Esophagus (tissue), 2 donors: ENCODE measurements at regions not wholly inside any gene's neighbourhood (a gene's known extent, or its start where the extent isn't known, plus 50 kb on each side); places are given as distances from the start of the nearest gene placed in this dataset.

ENCODE experiments used
- H3K27ac ChIP-seq, 2 donors: one replicate each; pipeline ENCODE4 v1.5.1; 2013; ENCODE audit warnings: low read depth in 2 of 2, mild to moderate bottlenecking in 2 of 2, inconsistent platforms in 1 of 2, low read length in 1 of 2, moderate library complexity in 1 of 2
- H3K27me3 ChIP-seq, 2 donors: one replicate each; pipeline ENCODE4 v1.6.1; 2013; ENCODE audit warnings: low read length in 2 of 2, control low read depth in 1 of 2, mild to moderate bottlenecking in 1 of 2; ENCODE audit not compliant: insufficient read depth in 2 of 2, control insufficient read depth in 1 of 2
- H3K36me3 ChIP-seq, 2 donors: one replicate each; pipeline ENCODE4 v1.6.1; 2013; ENCODE audit warnings: low read length in 1 of 2; ENCODE audit not compliant: control insufficient read depth in 2 of 2, insufficient read depth in 2 of 2
- H3K4me1 ChIP-seq, 2 donors: one replicate each; pipeline ENCODE4 v1.6.1; 2013; ENCODE audit warnings: low read length in 1 of 2; ENCODE audit not compliant: control insufficient read depth in 2 of 2, insufficient read depth in 2 of 2
- H3K4me3 ChIP-seq, 2 donors: one replicate each; pipeline ENCODE4 v1.5.1; 2013; ENCODE audit warnings: low read length in 2 of 2, mild to moderate bottlenecking in 2 of 2, low read depth in 1 of 2, moderate library complexity in 1 of 2
- H3K9me3 ChIP-seq, 2 donors: one replicate each; pipeline ENCODE4 v1.6.1; 2013; ENCODE audit warnings: mild to moderate bottlenecking in 2 of 2, low read depth in 1 of 2, low read length in 1 of 2, moderate library complexity in 1 of 2; ENCODE audit not compliant: control insufficient read depth in 2 of 2, insufficient read depth in 1 of 2
- WGBS, 2 donors: extraction: QIAGEN DNeasy Blood & Tissue Kit; methylation state at CpG; one replicate each; pipeline ENCODE4 v1.1.7; 2013; 5-methylcytosine and 5-hydroxymethylcytosine counted together
- donor health status: healthy with polysubstance abuse.
- donor health status: Bipolar disorder and iron deficiency.

- Histone ChIP-seq H3K4me3 (no peak overlapping the region), H3K9me3 (no peaks in the 10 kb centered on the region), H3K27ac (no peak overlapping the region), H3K36me3 (no peaks in the 10 kb centered on the region), H3K27me3 (no peaks in the 10 kb centered on the region), H3K4me1 (no peaks in the 10 kb centered on the region)
- WGBS, 2 donors = 94 to 96% methylated on average over 2 of the region's 2 CpGs
These were observed 325.2 kb upstream of the SLITRK1 start for GRCh38 chr13:84207509-84207908.

DNA sequence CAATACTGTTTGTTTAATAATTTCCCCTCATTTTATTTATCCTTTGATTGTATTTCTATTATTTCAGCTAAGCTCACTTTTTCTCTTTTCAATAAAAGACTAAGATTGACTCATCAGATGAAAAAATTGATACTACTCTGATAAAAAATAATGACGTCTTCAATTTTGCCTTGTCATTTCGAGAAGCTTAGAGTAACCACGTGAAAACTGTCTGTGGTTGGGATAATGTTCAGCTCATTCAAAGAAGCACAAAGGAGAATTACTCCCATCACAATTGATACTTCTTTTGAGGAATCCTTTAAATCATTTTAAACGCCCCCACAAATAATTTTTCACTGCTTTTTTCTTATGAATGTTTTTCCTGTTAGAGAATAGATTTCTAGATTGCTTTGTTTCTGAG, 318.7 kb upstream of the SLITRK1 start:
- no peaks in the 10 kb centered on the region for H3K36me3 ChIP-seq
- WGBS, 2 donors = 58 to 59% methylated on average over 4 of the region's 4 CpGs
- H3K27me3 ChIP-seq = no peaks in the 10 kb centered on the region
- H3K4me1 ChIP-seq = no peaks in the 10 kb centered on the region
- H3K9me3 ChIP-seq = no peaks in the 10 kb centered on the region
- H3K4me3 ChIP-seq = no peak overlapping the region
- no peak overlapping the region for H3K27ac ChIP-seq

DNA sequence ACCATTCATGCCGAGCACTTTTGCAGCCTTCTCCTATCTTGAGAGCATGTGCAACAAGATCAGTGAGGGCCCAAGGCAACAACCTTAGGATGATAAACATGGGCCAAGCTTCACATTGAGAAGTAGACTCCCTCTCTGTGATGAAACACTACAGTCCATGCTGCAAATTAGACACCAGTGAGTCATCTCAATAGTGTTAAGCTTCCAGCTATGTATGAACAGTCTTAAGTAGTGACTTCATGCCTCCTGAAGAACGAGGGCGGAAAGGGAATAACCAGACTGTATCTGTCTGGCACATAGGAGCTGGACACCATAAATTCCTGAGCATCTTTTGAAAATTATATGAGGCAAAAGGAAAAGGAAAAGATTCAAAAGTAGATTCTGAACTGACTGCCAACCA, 309.9 kb upstream of the SLITRK1 start:
- Histone ChIP-seq H3K27ac (no peak overlapping the region), H3K36me3 (no peaks in the 10 kb centered on the region), H3K4me3 (no peak overlapping the region), H3K9me3 (no peaks in the 10 kb centered on the region), H3K4me1 (no peaks in the 10 kb centered on the region), H3K27me3 (no peaks in the 10 kb centered on the region)
- WGBS, 2 donors = 72 to 87% methylated on average over 3 of the region's 3 CpGs

- no peaks in the 10 kb centered on the region for H3K27me3 ChIP-seq
- no peaks in the 10 kb centered on the region for H3K4me1 ChIP-seq
- no peak overlapping the region for H3K27ac ChIP-seq
- no peak overlapping the region for H3K4me3 ChIP-seq
- H3K36me3 ChIP-seq = no peaks in the 10 kb centered on the region
- H3K9me3 ChIP-seq = no peaks in the 10 kb centered on the region
- 64 to 65% methylated on average over 4 of the region's 4 CpGs for WGBS, 2 donors
These were observed 308.9 kb upstream of the SLITRK1 start for GRCh38 chr13:84191139-84191538.

DNA sequence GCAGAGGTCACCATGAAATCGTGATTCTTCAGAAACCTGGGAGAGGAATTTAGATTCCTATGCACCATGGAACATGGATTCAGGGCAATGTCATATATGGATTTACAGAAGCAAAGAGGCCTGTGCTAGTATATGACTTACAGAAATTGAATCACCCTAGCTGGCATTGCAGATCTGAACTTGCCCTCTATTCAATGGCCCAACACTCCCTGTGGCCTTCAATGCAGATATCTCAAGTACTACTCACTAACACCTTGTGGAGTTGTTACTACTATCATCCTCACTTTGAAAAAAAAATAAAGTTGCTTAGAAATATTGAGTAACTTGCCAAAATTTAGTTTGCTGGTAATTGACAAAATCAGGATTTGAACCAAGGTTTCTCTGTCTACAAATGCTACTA, 305.4 kb upstream of the SLITRK1 start:
- Histone ChIP-seq H3K27me3 (no peaks in the 10 kb centered on the region), H3K4me1 (no peaks in the 10 kb centered on the region), H3K4me3 (no peak overlapping the region), H3K27ac (no peak overlapping the region), H3K9me3 (no peaks in the 10 kb centered on the region), H3K36me3 (no peaks in the 10 kb centered on the region)
- WGBS, 2 donors = 87 to 88% methylated on average over 1 of the region's 1 CpG

- H3K4me3 ChIP-seq = no peak overlapping the region
- no peak overlapping the region for H3K27ac ChIP-seq
- 82 to 85% methylated on average over 2 of the region's 2 CpGs for WGBS, 2 donors
- no peaks in the 10 kb centered on the region for H3K9me3 ChIP-seq
- no peaks in the 10 kb centered on the region for H3K4me1 ChIP-seq
- no peaks in the 10 kb centered on the region for H3K36me3 ChIP-seq
- H3K27me3 ChIP-seq = no peaks in the 10 kb centered on the region
These were observed 257.4 kb upstream of the SLITRK1 start for GRCh38 chr13:84139561-84140158.

DNA sequence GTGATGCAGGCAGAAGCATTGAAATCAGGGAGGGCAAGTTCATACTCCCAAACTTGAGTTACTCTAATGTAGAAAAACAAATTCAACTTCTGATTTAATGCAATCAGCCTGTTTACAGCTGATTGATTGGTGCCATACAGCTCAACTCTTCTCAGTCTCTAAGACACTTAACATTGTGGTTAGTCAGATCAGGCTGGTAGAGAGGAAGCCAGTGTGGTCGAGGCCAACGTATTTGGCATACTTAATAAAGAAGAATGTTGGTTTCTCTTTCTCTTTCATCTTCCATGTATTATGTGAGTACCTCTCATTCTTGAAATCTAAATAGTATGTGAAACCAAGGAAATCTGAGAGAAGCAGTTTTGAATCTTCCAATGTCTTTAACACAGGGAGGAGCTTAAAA, 255.0 kb upstream of the SLITRK1 start:
- Histone ChIP-seq H3K4me3 (no peak overlapping the region), H3K27me3 (no peaks in the 10 kb centered on the region), H3K4me1 (no peaks in the 10 kb centered on the region), H3K9me3 (no peaks in the 10 kb centered on the region), H3K36me3 (no peaks in the 10 kb centered on the region), H3K27ac (no peak overlapping the region)
- 35 to 41% methylated on average over 2 of the region's 2 CpGs for WGBS, 2 donors

DNA sequence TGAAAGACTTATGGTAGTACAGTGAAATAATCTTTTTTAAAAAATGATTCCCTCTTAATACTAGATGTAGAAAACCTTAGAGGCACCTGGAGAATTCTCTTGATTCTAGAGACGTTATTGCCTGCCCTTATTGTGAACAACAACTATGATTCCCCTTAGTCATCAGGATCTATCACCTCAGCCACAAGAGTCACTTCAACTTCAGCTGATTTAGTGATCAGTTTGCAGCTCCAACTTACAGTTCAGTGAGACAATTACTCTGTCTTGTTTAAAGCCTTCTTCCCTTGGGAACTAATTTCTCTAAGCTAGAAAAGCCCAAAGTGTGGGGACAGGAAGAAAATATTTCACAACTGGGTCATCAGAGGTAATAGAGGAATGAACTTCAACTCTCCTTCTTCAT, 254.3 kb upstream of the SLITRK1 start:
- no peaks in the 10 kb centered on the region for H3K9me3 ChIP-seq
- H3K27me3 ChIP-seq = no peaks in the 10 kb centered on the region
- 58 to 60% methylated on average over 1 of the region's 1 CpG for WGBS, 2 donors
- H3K4me1 ChIP-seq = no peaks in the 10 kb centered on the region
- no peak overlapping the region for H3K4me3 ChIP-seq
- no peak overlapping the region for H3K27ac ChIP-seq
- H3K36me3 ChIP-seq = no peaks in the 10 kb centered on the region

DNA sequence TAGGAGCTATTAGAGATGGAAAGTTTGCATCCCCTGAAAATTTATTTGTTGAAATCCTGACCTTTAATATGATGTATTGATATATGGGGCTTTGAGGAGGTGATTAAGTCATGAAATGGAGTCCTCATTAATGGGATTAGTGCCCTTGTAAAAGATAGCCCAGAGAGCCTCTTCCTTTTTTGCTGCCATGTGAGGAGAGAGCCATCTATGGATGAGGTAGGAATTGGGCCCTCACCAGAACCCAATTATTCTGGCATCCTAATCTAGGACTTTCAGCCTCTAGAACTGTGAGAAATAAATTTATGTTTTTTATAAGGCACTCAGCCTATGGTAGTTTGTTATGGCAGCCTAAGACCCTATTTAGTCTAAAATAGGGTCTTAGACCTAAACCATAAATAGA, 250.2 kb upstream of the SLITRK1 start:
- Histone ChIP-seq H3K4me1 (no peaks in the 10 kb centered on the region), H3K9me3 (no peaks in the 10 kb centered on the region), H3K27me3 (no peaks in the 10 kb centered on the region), H3K36me3 (no peaks in the 10 kb centered on the region), H3K4me3 (no peak overlapping the region), H3K27ac (no peak overlapping the region)

- Histone ChIP-seq H3K27ac (no peak overlapping the region), H3K4me3 (no peak overlapping the region), H3K4me1 (peaks cover 2 to 8% of the 10 kb centered on the region in 2 donors), H3K9me3 (no peaks in the 10 kb centered on the region), H3K27me3 (no peaks in the 10 kb centered on the region), H3K36me3 (no peaks in the 10 kb centered on the region)
- 91 to 92% methylated on average over 7 of the region's 7 CpGs for WGBS, 2 donors
These were observed 249.0 kb upstream of the SLITRK1 start for GRCh38 chr13:84131249-84131648.
